SK-MEL-5 (cell line): ENCODE measurements at regions not wholly inside any gene's neighbourhood (a gene's known extent, or its start where the extent isn't known, plus 50 kb on each side); places are given as distances from the start of the nearest gene placed in this dataset.

Source experiments
- DNase-seq: peaks from one replicate; pipeline ENCODE4 v3.0.0-alpha.2; 2016; ENCODE audit warnings: low read depth, low spot score
- in situ Hi-C: cut with HindIII; loops from 2 replicates; pipeline ENCODE4 v1.10.0; 2016; ENCODE audit warnings: low sequenced_read_pairs, high pct_unique_total_duplicates, low pct_unique_long_range_greater_than_20kb

DNA sequence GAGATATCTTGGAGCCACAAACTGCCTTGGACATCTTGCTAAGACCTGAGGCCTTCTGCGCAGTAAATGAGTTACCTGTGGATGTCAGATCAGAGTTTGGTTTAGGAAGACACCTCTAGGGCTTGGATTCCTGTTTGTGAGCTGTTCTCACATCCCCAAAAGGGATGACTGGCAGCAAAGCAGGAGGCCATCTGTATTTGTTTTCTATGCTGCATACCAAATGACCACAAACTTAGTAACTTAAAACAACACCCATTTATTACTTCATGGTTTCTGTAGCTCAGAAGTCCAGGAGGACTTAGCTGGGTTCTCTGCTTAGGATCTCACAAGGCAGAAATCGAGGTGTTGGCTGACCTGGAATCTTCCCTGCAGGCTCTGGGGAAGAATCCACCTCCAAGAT is 116.7 kb downstream of the UNC5CL start:
- DNase-seq, result no peak
- in situ Hi-C loops, result no loop called here

- no peak for DNase-seq
- in situ Hi-C loops, result no loop called here
Observed at GRCh38 chr6:40918040-40918651, 120.9 kb downstream of the UNC5CL start.

- no peak for DNase-seq
- in situ Hi-C loops, result no loop called here
Observed at GRCh38 chr6:40917603-40918002, 121.4 kb downstream of the UNC5CL start.

GRCh38 chr6:40916845-40917244 is 122.2 kb downstream of the UNC5CL start:
- in situ Hi-C loops, result no loop called here
- DNase-seq, result no peak

DNA sequence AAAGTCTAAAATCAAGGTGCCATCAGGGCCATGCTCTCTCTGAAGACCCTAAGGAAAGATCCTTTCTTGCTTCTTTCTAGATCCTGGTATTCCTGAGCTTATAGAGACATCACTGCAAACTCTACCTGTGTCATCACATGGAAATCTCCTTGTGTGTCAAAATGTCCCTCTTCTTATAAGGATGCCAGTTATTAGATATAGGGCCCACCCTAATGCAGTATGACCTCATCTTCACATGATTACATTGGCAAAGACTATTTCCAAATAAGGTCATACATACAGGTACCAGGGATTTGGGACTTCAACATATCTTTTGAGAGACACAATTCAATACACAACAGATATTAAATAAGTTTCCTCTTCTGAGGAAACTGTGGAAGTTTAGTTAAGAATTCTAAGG is 123.9 kb downstream of the UNC5CL start:
- in situ Hi-C loops, result no loop called here
- DNase-seq, result no peak

GRCh38 chr6:40914005-40914404 is 125.0 kb downstream of the UNC5CL start:
- in situ Hi-C loops, result no loop called here
- DNase-seq, result no peak

DNA sequence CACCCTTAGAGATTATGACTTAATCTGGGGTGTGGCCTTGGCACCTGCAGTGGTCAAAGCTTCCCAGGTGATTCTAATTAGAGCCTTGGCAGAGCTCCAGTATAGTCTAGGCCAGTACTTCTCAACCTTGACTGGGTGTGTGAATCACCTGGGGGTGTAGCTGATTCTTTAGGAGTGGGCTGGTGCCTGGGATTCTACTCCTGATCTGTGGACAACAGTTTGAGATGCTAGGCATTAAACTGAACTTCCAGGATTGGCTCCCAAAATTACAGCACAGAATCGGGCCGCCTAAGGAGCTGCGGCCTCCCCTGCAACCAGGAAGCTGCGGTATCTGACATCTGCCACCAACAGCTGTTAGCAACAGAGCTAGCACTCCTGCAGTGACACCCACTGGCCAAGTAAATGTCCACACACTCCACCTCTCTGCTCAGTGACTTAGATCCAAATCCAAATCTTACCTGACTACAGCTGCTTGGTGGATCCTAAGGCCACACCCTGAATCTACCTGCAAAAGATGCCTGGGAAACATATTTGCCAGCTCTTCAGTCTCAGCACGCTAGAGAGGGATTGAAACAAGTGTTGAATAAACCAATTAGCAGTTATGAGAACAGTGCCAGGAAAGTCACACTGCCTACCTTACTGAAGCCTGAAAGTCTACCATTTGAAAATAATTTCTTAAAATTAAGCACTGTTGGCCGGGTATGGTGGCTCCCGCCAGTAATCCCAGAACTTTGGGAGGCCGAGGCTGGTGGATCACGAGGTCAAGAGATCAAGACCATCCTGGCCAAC is 126.7 kb downstream of the UNC5CL start:
- peak; percentile 54 for DNase-seq
- in situ Hi-C loops, result no loop called here

DNA sequence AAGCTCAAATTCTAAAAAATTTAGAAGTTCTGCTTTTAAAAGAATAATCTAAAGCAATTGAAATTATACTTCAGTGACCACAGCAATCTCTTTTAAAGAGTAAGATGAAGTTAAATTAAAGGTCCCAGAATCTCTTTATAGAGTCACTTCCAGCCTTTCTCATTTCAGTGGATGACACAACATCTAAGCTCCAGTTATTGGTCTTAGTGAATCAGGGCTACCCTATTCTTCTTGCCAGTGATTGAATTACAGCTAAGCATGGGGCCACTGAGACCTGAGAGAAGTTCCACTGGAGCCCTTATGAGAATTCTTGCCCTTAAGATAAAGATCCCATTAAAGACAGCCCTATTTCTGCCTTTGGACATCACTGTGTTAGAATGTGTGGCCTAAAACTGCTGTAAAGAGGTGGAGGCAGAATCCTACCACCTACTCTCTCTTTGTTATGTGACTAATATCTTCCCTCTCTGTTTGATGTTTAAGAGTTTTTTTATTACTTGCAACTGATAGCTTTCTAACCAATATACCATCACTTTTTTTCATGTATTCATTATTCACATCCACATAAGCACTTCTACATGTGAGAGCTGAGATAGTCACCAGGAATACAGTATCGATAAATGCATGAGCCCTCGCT is 128.6 kb downstream of the UNC5CL start:
- DNase-seq, result no peak

DNA sequence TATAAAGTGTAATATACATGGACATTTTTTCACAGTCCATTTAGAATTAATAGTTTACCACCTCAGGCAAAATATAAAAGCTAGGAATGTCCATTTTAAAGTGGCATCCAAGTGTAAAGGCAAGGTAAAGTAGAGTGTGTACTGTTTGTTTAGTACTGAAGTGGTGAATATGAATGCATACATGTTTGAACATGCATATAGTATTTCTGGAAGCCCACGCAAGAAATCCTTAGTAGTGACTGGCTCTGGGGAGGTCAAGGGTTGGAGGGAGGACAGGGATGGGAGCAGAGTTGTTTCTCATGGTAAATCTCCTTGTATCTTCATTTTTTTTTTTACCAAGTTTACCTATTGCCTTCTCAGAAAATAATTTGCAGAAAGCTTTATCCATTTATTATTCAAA is 129.2 kb downstream of the UNC5CL start:
- in situ Hi-C loops, result no loop called here
- DNase-seq, result no peak

More for the DNA sequence above, 128.6 kb downstream of the UNC5CL start:
- in situ Hi-C loops, result no loop called here

GRCh38 chr6:40907198-40907701 is 131.8 kb downstream of the UNC5CL start:
- DNase-seq, result peak; percentile 10
- in situ Hi-C loops, result no loop called here

DNA sequence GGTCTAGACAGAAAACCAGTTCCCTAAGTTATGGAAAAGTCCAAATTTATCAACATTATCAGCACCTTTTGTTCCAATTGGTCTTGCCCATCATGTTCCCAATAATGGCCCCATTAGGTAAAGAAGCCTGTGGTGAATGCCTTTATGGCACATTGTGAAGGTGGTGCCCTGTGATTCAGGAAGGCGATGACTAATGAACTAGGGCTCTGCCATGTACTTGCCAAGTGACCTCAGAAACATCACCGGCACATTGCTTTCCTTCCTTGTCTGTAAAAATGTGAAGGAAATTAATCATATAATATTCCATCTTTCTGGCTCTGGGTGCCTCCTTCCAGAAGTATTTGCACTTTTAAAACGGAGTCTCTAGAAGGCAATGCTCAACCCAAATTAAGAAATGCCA is 132.3 kb downstream of the UNC5CL start:
- in situ Hi-C loops, result no loop called here
- no peak for DNase-seq

GRCh38 chr6:40904583-40905194 is 134.3 kb downstream of the UNC5CL start:
- no peak for DNase-seq
- in situ Hi-C loops, result no loop called here

DNA sequence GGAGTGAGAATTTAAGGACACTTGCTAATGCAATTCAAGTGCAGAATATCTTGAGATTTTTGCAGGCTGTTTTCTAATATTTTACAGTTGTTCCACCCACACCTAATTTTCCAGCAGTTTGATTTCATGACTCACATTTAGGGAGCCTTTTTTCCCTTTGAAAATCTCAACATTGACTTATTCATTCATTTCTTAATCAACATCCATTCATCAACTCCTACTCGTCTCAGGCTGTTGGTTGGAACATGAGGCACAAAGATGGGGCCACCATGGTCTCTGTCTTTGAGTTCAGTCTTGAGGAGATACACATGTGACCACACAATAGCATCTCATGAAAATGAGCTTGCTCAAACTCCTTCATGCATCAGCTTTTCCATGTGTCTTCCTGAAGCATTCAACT is 135.6 kb downstream of the UNC5CL start:
- in situ Hi-C loops, result no loop called here
- no peak for DNase-seq

DNA sequence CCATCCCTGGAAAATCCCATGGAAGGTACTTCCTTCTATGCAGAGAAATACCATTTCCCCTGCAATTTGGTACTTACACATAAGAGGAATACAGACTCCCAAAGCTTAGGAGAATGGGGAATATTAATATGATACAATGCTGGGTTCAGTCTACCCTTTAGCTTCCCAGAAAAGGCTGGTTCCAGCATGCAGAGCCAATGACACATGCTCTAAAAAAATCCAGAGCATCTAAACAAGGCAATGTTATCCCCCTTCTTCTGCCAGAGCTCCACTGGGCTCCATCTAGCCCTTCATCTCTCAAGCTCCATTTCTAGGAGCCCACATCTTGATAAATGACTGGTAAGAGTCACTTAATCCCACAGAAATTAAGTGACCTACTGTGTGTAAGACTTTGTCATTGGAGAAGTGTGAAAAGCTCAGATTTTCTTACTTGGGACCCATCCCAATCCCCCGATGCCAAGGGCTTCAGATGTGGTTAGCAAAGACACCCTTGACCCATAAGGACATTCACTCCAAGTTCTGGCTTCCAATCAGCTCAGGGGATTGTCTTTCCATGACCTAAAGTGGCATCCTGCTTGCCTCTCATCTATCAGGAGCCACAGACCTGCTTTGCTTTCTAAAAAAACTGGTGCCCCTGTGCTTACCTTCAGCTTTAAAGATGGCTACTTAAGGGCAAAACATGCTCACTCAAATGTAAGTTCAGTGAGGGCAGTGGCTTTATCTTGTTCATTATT is 137.5 kb downstream of the UNC5CL start:
- in situ Hi-C loops, result no loop called here
- DNase-seq, result no peak

DNA sequence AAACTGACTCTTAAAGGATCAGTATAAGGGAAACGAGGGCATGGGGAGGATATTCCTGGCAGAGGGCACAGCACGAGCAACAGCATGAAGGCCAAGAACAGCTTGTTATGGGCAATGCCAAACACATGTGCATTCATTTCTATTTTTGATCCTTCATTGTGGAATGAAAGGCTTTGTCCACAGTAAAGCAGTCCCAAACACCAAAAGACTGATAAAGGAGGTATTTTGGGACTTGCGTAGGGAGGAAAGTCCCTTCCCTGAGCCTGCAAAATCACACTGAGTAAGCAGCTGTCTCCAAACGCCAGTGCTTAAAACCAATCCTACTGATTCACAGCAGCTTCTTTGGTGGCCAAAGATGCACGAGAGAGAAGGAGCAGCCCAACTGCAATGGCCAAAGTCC is 138.2 kb downstream of the UNC5CL start:
- DNase-seq, result no peak
- in situ Hi-C loops, result no loop called here

DNA sequence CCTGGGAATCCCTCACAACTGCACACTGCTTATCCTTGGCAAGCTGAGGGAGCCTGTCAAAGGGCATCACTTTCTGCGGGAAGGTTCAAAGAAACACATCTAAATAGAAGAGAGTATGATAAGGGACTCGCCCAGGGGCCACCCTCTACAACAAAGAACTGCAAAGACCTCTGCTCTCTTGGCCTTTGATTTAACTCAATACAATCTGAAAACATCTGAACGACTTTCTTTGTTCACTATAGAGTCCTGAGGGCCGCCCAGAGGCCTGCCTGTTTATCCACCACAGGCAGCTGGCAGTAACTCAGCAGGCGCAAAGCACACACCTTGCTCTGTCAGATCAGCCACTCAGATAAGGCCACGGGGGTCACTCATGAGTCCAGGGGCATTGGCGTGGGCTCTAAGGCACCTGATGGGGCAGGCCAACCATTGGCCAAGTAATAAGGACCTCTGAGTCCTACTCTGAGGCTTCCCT is 139.3 kb downstream of the UNC5CL start:
- in situ Hi-C loops, result no loop called here
- no peak for DNase-seq

GRCh38 chr6:40898073-40898472 is 140.9 kb downstream of the UNC5CL start:
- DNase-seq, result no peak
- in situ Hi-C loops, result no loop called here
